ENCODE measurements at regions not wholly inside any gene's neighbourhood (a gene's known extent, or its start where the extent isn't known, plus 50 kb on each side); places are given as distances from the start of the nearest gene placed in this dataset.

DNA sequence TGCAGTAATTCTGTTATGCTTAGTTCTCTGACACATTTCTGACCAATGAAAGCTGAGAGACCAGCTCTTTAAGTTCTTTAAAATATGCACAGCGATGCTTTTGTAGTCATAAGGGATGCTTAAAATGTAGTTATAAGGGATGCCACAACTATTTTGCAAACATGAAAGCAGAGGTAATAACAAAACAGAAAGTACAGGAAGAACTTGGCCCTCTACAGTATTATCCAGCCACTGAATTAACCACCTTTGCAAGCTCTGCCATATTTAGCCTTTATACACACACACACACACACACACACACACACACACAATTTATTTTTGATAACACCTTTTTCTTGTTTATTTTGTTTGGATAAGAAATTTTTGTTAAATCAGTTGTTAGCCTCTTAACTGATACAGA is 590.0 kb downstream of the FAT4 start:
- TF ChIP-seq, protein P1, sequence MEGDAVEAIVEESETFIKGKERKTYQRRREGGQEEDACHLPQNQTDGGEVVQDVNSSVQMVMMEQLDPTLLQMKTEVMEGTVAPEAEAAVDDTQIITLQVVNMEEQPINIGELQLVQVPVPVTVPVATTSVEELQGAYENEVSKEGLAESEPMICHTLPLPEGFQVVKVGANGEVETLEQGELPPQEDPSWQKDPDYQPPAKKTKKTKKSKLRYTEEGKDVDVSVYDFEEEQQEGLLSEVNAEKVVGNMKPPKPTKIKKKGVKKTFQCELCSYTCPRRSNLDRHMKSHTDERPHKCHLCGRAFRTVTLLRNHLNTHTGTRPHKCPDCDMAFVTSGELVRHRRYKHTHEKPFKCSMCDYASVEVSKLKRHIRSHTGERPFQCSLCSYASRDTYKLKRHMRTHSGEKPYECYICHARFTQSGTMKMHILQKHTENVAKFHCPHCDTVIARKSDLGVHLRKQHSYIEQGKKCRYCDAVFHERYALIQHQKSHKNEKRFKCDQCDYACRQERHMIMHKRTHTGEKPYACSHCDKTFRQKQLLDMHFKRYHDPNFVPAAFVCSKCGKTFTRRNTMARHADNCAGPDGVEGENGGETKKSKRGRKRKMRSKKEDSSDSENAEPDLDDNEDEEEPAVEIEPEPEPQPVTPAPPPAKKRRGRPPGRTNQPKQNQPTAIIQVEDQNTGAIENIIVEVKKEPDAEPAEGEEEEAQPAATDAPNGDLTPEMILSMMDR (IDR thresholded peaks at IDR 0.05) = no peak

DNA sequence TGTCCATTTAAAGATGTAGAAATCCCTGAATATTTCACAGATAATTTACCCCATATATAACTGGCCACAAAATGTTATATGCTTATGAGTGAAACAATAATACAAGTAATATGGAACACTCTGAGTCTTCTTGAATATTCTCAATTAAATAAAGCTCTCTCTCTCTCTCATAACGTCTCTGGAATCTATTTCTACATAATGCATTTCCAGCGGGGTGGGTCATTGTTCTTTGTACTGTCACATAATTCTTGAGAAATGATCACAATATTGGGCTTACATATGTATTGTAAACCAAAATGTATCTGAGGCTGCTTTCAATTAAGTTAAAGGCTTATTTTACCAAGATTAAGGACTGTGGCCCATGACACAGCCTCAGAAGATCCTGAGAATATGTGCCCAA is 596.3 kb downstream of the FAT4 start:
- TF ChIP-seq, protein P1 (IDR thresholded peaks at IDR 0.05) = no peak

- TF ChIP-seq, protein P1 (IDR thresholded peaks at IDR 0.05) = no peak
Measured at GRCh38 chr4:125911481-125911880, 596.7 kb downstream of the FAT4 start.

DNA sequence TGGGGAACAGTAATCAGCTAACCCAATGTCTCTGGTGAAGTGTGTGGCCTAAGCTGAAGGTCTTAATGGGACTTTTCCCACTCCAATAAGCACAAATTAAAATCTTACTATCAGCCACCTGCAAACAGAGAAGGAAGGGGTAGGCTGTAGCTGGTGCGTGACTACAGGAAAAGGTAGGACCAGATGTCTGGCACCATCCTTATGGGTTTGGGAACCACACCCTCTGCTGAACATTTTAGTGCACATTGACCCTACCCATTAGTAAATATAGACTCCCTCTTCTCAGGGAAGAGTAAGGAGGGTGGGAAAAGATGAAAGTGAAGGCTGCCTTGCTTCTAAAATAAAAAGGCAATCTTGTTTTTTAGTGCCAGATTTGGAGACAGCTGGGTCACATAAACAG is 602.8 kb downstream of the FAT4 start:
- TF ChIP-seq, protein P1 (IDR thresholded peaks at IDR 0.05) = no peak

- TF ChIP-seq, protein P1 (IDR thresholded peaks at IDR 0.05) = no peak
Measured at GRCh38 chr4:125928652-125929051, 613.9 kb downstream of the FAT4 start.

DNA sequence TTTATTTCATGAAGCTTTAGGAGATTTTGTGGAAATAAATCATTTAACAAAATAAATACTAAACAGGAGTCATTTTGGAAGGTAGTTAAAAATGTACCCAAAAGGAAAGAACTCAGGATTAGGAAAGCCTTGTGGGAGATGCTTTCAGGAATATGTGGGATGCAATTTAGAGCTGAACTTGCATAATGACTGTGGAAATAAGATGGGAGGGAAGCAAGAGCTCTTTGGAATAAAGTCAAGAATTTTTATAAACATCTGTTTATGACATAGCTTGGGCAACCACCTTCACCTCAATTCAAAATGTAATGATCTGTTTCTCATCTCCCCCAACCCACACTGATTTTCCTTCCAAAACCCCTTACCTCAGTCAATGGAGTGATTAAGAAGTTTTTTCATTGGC is 623.8 kb downstream of the FAT4 start:
- TF ChIP-seq, protein P1 (IDR thresholded peaks at IDR 0.05) = no peak

- TF ChIP-seq, protein P1 (IDR thresholded peaks at IDR 0.05) = no peak
Measured at GRCh38 chr4:125940426-125940825, 625.7 kb downstream of the FAT4 start.

DNA sequence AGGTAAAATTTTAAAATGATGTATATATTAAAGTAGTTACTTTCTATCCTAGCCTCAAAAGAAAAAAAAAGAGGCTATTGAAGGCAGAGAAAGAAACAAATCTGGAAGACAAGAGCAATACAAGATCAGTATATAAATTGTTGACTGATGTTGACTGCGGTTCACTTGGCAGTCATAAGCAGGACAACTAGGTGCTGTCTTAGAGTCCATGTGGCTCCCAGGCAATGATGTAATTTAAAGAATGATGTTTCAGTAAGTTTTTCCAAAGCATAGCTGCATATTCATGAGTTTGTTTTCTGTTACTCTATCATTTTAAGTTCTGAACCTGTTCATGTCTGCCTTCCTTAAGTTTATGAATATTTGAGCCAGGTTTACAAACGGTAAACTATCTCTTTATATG is 630.2 kb downstream of the FAT4 start:
- TF ChIP-seq, protein P1 (IDR thresholded peaks at IDR 0.05) = no peak
